Transverse colon (tissue), 4 donors: ENCODE measurements at regions not wholly inside any gene's neighbourhood (a gene's known extent, or its start where the extent isn't known, plus 50 kb on each side); places are given as distances from the start of the nearest gene placed in this dataset.

ENCODE experiments used
- CTCF ChIP-seq, 5 experiments: fragments of 200-600 bp in 3 of 5; fragments of 450-650 bp in 2 of 5; sonication (generic) in 3 of 5; IDR thresholded peaks; 1 replicate in 2 of 5; 2 replicates in 3 of 5; pipeline ENCODE4 v1.5.1; 2016 to 2017; ENCODE audit warnings: antibody characterized with exemption in 5 of 5, inconsistent platforms in 3 of 5, mild to moderate bottlenecking in 2 of 5, moderate library complexity in 1 of 5
- POLR2A ChIP-seq: fragments of 450-650 bp; IDR thresholded peaks from one replicate; pipeline ENCODE4 v1.6.1; 2016; ENCODE audit warnings: antibody characterized with exemption, mild to moderate bottlenecking, moderate library complexity
- POLR2AphosphoS5 ChIP-seq, 3 donors: sonication (generic); formaldehyde crosslinking; IDR thresholded peaks; one replicate each; pipeline ENCODE4 v1.6.1; 2016; ENCODE audit warnings: antibody characterized with exemption in 3 of 3

GRCh38 chr1:81548918-81549587 is 251.7 kb upstream of the ADGRL2 start:
- TF ChIP-seq POLR2A (no peak), CTCF (IDR thresholded peaks at IDR 0.05) (no peak), POLR2AphosphoS5 (IDR thresholded peaks at IDR 0.05) (no peak)
